ENCODE measurements at regions not wholly inside any gene's neighbourhood (a gene's known extent, or its start where the extent isn't known, plus 50 kb on each side); places are given as distances from the start of the nearest gene placed in this dataset.
A peak's percentile ranks its signal among the peaks of the same experiment; 100 is the strongest.
"Not testable (repeated sequence)": the region's sequence is repeated elsewhere in the genome, so short reads cannot be mapped to it uniquely, and the experiment has no call there.

DNA sequence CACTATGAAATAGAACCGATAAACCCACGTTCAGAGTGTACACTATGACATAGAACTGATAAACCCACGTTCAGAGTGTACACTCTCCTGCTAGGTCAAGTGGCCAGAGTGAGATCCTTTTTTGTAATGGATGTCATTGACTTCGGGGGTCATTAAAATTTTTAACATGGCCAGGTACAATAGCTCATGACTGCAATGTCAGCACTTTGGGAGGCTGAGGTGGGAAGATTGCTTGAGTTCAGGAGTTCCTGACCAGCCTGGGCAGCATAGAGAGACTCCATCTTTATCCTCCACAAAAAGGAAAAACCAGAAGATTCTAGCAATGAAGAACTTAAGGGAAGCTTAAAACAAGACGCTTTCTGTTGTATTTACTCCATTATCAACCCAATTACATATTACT is 439.7 kb upstream of the FRG1 start:
- Histone ChIP-seq H3K27ac (no peak overlapping the region), H3K4me3 (no peak overlapping the region)

DNA sequence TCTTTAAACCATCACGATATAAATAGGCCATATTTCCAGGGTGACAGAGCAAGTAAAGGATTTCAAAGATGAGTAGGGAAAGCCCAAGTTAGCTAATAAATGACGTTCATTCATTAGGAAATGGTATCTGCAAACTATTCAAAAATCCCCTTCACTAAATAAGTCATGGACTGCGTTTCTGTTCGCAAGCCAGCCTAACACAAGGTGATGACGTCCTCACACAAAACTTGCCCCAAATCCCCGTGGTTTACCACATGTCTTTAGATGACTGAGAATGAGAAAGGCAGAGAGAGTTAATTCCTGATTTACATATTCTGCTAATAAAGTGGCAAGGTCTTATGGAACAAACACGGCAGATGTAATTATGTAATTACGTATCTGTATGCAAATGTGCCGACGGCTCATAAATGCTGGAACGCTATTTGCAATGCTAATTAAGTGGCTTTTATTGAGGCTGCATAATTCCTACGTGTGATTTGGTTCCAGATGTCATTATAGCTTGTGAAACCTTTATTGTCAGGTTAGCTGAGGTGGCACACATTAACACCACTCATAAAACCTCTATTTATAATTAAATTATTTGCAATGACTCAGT is 437.7 kb upstream of the FRG1 start:
- no peak overlapping the region for H3K4me3 ChIP-seq
- H3K27ac ChIP-seq = no peak overlapping the region

- no peak overlapping the region for H3K4me3 ChIP-seq
Measured at GRCh38 chr4:189504220-189504619, 436.5 kb upstream of the FRG1 start.

DNA sequence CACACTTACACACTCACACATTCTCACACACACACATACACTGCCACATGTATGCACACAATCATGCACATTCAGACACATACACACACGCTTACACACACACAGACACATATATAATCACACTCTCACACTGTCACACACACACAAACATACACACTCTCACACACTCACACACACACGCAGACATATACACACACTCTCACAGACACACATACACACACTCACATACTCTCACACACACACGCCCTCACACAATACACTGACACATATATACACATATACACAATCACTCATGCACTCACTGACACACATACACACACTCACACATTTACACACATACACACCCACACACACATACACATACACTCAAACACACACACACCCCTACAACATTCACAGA is 435.3 kb upstream of the FRG1 start:
- no peak overlapping the region for H3K27ac ChIP-seq
- H3K4me3 ChIP-seq = no peak overlapping the region

More at GRCh38 chr4:189504220-189504619, 436.5 kb upstream of the FRG1 start:
- no peak overlapping the region for H3K27ac ChIP-seq

- Histone ChIP-seq H3K27ac (no peak overlapping the region), H3K4me3 (no peak overlapping the region)
Measured at GRCh38 chr4:189506080-189506479, 434.6 kb upstream of the FRG1 start.

- Histone ChIP-seq H3K4me3 (no peak overlapping the region), H3K27ac (no peak overlapping the region)
Measured at GRCh38 chr4:189507060-189507459, 433.6 kb upstream of the FRG1 start.

- no peak overlapping the region for H3K4me3 ChIP-seq
- no peak overlapping the region for H3K27ac ChIP-seq
Measured at GRCh38 chr4:189510601-189511000, 430.1 kb upstream of the FRG1 start.

- H3K27ac ChIP-seq = no peak overlapping the region
- H3K4me3 ChIP-seq = no peak overlapping the region
Measured at GRCh38 chr4:189511581-189511980, 429.1 kb upstream of the FRG1 start.

- Histone ChIP-seq H3K27ac (no peak overlapping the region), H3K4me3 (no peak overlapping the region)
Measured at GRCh38 chr4:189513421-189513820, 427.3 kb upstream of the FRG1 start.

DNA sequence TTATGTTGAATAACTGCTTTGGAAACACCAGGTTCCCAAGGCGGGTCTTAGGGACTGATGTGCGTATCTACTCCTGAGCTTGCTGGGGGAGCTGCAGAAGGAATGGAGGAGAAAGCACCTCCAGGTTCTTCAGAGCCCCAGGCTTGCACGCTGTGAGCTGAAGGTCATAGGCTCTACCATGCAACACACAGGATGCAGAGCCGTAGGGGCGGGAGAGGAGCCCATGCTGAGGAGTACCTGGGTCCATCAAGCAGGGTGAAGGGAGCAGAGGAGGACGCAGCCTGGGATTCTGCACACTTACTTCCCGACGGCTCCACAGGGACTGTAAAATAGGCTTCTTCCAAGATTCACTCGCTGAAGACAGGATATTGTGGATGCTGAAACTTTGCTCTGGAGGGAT is 426.5 kb upstream of the FRG1 start:
- Histone ChIP-seq H3K4me3 (no peak overlapping the region), H3K27ac (no peak overlapping the region)

DNA sequence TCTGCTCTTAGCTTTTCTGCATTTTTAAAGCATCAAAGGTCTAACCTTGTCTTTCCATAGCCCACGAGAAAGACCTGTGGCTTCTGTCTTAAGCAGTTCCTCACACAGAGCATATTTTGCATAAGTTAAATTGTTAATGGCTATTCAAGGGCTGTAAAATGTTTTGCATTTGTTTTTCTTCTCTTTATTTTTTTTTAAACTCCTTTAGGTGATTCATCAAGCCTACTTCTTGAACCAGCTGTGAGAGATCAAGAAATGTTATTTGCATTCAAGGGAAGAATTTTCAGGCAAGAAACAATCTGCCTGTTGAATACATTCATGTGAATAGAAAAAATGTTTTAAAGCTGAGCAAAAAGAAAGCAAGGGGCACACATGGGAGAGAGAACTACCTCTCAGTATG is 423.8 kb upstream of the FRG1 start:
- Histone ChIP-seq H3K27ac (no peak overlapping the region), H3K4me3 (no peak overlapping the region)

- Histone ChIP-seq H3K27ac (no peak overlapping the region), H3K4me3 (no peak overlapping the region)
Measured at GRCh38 chr4:189519186-189519585, 421.5 kb upstream of the FRG1 start.

- Histone ChIP-seq H3K4me3 (no peak overlapping the region), H3K27ac (no peak overlapping the region)
Measured at GRCh38 chr4:189525304-189525703, 415.4 kb upstream of the FRG1 start.

GRCh38 chr4:189530848-189531247 is 409.8 kb upstream of the FRG1 start:
- Histone ChIP-seq H3K4me3 (no peak overlapping the region), H3K27ac (no peak overlapping the region)

DNA sequence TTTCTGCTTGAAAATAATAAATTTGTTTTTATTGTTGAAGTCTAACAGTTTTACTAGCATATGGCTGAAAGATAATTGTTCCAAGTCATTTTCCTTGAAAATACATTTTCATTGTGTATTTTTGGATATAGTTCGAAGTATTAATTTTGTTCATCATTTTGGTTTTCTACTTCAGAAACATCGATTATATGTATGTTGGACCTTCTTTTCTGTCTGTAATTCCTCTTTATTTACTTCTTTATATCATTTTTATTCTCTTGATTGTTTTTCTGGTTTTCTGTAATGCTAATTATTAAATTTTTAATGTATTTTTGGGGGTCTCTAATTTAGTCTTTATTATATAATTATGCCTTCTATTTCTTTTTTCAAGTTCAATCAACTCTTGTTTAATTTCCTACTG is 407.1 kb upstream of the FRG1 start:
- Histone ChIP-seq H3K27ac (no peak overlapping the region), H3K4me3 (no peak overlapping the region)

DNA sequence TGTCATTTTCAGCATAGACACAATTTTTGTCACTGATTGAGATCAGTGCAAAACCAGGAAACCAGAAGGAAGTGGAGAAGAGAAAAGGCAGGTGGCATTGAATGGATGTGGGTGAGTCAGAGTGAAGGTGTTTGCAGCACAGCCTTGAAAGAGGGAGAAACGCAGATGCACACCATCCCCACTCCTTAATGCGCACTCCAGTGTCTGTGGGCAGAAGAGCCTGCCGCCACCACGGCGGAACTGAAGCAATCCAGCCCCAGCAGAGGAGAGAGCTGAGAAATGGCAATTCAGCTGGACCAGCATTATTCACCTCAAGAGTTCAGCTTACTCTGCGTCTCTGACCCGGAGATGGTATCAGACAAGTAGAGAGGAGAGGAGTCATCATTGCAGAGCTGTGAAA is 393.1 kb upstream of the FRG1 start:
- H3K27ac ChIP-seq = no peak overlapping the region
- no peak overlapping the region for H3K4me3 ChIP-seq

DNA sequence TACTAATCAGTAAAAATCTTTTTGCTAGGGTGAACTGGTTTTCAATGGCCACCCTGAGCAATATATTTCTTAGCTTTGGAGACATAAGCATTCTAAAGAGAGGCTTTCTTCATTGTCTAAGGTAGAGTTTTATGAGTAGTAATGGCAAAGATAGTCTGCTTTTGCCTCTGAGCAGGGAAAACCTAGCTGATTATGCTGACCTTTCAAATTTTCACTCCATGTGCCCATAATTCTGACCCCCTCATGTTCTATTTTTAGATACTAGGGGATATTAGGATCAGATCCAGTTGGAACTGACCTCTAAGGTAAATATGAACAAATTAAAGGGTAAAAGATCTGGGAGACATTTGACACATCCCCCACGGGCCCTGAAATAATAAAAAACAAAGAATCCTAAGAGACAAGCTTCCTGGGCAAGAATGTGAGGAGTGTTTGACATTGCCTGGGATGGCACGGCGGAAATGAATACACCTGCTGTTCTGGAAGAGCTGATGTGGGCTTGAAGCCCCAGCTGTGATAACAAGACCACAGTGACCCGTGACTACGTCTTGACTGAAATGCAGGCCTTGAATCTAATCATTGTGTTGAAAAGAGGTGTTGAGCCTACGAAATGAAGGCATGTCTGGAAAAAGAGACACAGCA is 392.1 kb upstream of the FRG1 start:
- Histone ChIP-seq H3K4me3 (no peak overlapping the region), H3K27ac (no peak overlapping the region)

GRCh38 chr4:189551931-189552670 is 388.6 kb upstream of the FRG1 start:
- not testable (repeated sequence) for H3K4me3 ChIP-seq, H3K27ac ChIP-seq

- H3K27ac ChIP-seq, H3K4me3 ChIP-seq: not testable (repeated sequence)
Measured at GRCh38 chr4:189560605-189561004, 380.1 kb upstream of the FRG1 start.

DNA sequence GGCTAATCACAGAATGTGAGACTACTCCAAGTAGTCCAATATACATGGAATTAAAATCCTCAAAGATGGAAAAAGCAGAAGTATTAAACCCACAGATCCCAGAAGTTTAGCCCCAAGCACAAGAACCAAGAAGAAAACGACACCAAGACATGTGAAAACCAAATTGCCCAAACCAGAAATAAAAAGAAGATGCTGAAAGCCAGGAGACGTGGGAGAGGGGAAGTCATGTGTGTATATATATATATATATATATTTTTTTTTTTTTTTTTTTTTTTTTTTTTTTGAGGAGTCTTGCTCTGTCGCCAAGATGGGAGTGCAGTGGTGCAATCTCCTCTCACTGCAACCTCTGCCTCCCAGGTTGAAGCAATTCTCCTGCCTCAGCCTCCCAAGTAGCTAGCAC is 376.9 kb upstream of the FRG1 start:
- not testable (repeated sequence) for H3K4me3 ChIP-seq, H3K27ac ChIP-seq

DNA sequence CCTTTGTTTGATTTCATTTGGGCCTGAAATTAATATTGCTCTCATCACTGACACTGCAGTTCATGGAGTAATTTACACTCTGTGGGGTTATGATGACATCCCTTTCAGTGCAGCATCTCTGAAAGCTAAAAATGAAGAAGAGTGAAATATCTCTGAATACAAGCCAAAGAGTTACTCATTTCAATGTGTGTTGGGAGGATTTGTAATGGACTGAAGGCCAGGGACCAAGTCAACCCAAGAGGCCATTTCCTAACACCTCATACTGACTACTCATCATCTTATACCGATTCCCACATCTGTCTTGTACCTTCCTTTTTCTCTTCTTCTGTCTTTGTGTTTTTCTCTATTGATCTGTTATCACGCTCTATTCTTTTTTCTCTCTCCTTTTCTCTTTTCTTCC is 374.4 kb upstream of the FRG1 start:
- H3K27ac ChIP-seq = peak overlapping the region in 2 of 21 experiments; percentile 17 to 31
- not testable (repeated sequence) for H3K4me3 ChIP-seq

All from skin epidermis (tissue), 12 donors.